ENCODE measurements at regions not wholly inside any gene's neighbourhood (a gene's known extent, or its start where the extent isn't known, plus 50 kb on each side); places are given as distances from the start of the nearest gene placed in this dataset.

DNA sequence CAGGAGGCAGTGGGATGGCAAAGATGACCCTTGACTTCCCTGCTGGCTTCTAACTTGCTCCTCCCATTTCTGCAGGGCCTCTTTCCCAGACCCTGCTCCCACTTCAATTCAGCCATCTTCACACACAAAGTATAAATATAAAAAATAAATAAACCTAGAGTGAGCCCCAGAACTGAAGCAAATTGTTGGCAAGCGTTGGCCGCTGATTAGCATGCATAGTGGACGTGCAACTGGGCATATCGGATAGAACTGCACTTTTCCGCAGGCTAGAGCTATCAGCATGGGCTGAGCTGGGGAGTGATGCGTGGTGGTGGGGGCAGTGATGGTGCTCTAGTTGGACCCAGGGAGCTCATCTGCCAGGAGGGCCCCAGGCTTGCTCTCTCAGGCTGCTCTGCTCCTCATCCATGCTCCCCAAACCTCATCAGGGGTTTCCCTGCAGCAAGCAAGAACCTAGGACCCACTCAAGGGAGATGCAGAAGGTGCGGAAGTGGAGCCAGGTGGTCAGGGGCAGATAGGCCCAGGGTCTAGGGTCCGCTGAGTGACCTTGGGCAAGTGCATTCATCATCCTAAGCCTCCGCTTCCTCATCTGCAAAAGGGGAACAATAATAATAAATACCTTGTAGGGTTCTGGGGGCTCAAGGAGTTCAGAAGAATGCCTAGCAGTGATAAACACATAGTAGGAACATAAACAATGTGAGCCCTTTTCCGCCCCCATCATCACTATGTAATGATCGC is 146.8 kb upstream of the PJA1 start:
- no peak for TF ChIP-seq CTCF (IDR thresholded peaks at IDR 0.05 in 8 of 11, conservative IDR thresholded peaks at IDR 0.05 in 3 of 11)
- TF ChIP-seq POLR2A (IDR thresholded peaks at IDR 0.05), result no peak
